ENCODE measurements at regions not wholly inside any gene's neighbourhood (a gene's known extent, or its start where the extent isn't known, plus 50 kb on each side); places are given as distances from the start of the nearest gene placed in this dataset.

DNA sequence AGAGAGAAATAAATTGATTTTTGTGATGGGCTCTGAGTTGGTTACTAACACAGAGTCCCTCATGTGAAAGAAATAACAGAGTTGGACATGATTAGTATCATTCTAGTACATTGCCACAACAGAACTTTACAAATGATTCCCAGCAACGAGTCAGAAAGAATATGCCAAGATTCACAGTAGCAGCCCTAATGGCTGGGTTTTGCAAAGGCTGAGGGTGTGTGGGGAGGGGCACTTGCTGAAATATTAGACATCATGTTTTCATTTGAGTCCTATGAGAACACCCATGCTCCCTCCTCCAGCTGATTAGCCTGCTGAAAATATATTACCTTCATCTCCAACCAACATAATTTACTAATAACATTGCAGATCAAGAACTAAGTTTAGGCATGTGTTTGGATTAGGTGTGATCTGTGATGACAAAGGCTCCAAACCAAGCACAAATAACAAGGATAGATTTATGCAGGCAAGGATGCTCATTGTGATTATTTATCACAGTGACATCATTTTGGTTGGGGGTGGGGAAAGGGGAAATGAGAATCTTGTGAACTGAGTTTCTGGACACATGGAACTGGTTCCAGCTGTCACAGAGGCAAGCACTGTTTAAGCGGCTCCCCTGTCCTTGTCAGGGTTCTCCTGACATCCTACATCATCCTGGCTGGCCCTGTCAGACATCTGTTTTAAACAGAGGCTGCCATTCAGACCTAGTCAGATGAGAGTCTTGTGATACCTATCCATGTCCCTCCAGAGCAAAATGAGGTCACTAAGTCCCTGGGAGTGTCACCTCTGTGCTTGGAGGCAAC, 205.8 kb upstream of the NCKAP5 start:
- no peak for DNase-seq

- no peak for DNase-seq
These were observed 206.4 kb upstream of the NCKAP5 start for GRCh38 chr2:133774654-133775015.

GRCh38 chr2:133776936-133777573, 208.8 kb upstream of the NCKAP5 start:
- no peak for DNase-seq

- DNase-seq: peak; percentile 32
These were observed 209.3 kb upstream of the NCKAP5 start for GRCh38 chr2:133777574-133777960.

DNA sequence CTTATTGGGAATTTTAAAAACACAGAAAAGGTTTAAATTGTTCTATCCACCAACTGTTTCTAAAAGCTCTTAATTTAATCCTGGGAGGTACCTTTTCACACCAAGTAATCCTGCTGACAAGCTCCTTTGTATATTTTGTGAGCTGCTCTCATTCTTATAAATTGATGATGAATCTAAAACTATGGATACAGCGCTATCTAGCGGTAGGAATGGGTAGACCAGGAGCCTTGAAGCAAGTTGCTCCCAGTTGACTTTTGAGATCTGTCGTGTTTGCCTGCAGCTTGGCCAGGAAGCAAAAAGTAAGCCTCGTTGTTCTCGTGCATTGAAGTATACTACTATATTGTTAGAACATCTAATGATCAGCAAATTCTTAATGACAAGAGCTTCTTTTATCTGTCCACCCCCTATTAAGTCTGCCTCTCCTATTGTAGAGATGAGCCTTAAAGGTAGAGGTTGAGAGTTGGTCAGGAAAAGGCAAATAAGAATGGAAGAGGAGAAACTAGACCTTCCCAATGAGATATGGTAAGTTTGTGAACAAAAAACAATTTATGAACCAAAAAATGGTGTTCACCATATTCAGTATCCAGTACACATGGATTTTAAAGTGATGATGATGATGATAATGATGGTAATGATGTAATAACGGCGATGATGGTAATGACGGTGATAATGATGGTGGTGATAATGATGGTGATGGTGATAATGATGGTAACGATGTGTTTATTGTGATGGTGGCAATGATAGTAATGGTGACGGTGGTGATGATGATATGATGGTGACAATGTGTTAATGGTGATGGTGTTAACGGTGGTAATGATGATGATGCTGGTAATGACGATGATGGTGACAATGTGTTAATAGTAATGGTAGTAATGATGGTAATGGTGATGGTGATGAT, 212.1 kb upstream of the NCKAP5 start:
- DNase-seq: peak; percentile 79

DNA sequence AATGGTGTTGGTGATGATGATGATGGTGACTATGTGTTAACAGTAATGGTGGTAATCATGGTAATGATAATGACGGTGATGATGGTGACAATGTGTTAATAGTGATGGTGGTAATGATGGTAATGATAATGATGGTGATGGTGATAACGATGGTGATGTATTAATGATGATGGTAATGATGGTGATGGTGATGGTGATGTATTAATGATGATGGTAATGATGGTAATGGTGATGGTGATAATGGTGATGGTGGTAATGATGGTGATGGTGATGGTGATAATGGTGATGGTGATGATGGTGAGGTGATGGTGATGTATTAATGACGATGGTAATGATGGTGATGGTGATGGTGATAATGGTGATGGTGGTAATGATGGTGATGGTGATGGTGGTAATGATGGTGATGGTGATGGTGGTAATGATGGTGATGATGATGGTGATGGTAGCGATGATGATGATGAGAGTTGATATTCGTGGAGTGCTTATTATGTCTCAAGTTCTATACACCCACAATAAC, 212.8 kb upstream of the NCKAP5 start:
- no peak for DNase-seq

GRCh38 chr2:133787207-133787606, 218.9 kb upstream of the NCKAP5 start:
- peak; percentile 58 for DNase-seq

- no peak for DNase-seq
These were observed 219.4 kb upstream of the NCKAP5 start for GRCh38 chr2:133787651-133788050.

DNA sequence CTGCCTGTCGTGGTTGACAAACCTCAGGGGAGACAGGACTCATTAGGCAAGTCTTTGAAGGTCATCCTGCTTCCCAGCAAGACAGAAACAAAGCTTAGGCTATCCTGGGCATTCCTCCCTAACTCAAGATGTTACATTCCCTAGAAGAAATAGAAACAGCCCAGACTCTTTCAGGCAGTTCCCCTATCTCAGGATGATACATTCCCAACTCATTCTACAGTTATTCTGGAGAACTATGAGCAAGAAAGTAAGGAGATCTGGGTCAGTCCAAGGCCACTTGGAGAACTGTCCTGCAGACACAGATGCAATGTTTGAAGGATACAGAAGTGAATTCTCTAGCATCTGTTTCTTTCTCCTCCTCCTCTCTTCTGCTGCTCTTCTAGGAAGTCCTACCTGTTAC, 220.1 kb upstream of the NCKAP5 start:
- DNase-seq: peak; percentile 15

DNA sequence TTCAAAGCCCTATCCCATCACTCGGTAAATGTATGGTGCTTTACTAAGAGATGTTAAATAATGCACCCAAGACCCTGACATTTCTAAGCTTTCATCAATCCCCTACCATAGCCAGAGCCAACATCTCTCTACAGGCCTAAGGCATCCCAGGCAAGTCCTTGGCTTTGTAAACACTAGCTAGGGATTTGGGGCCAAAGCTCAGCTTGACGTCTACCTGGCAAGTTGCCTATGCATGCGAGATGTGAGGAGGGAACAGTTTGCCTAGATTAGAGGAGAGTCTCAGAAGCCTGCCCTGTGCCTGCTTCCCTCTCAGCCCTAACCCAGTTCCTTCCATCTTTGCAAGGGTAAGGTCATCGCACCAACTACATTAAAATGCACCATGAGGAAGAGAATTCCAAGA, 221.5 kb upstream of the NCKAP5 start:
- DNase-seq: no peak

- DNase-seq: peak; percentile 44
These were observed 222.4 kb upstream of the NCKAP5 start for GRCh38 chr2:133790711-133791110.

DNA sequence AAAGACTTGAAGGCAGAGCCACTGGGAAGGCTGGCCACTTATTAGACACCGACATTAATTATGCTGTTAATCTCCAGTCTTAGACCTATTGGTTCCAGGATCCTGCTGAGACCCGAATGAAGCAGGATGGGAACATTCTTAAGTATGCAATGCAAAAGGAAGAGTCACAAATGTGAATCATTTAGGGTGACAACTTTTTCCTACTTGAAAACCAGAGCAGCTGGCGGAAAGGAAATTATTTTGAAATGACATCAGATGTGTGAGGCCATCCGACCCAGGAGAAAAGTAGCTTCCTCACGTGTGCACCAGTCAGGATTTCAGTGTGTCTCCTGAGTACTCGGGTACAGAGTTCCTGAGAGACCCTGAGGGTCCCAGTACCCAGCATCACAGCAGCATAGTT, 222.9 kb upstream of the NCKAP5 start:
- peak; percentile 71 for DNase-seq

DNA sequence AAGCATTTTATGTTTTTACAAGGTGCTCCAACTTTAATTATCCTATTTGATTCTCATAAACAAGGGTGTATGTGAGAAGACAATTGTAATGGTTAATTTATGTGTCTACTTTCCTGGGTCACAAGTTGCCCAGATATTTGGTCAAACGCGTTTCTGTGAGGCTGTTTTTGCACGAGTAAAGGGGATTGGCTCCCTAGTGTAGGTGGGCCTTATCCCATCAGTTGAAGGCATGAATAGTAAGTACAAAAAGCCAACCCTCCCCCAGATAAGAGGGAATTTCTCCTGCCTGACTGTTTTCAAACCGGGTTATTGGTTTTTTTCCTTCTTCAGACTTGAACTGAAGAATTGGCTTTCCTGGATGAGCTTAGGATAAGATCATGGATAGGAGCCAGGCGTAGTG, 224.0 kb upstream of the NCKAP5 start:
- DNase-seq: no peak

DNA sequence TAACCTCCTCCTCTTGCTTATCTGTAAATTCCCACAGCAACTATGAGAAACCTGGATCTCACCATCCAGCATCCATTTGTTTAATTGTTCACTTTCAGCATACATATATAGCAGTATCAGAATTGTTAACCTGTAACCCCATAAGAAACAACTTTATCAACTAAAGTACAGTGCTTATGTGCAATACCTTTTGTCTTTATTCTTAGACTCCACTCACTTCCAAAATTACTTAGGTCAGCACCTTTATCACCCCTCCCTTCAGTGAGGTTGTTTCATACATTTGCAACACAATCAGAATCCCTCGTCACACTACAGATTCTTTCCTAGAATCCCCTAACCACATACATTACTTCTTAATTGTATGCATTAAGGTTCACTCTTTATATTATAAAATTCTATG, 225.9 kb upstream of the NCKAP5 start:
- DNase-seq: no peak

- DNase-seq: no peak
These were observed 233.7 kb upstream of the NCKAP5 start for GRCh38 chr2:133801946-133802345.

DNA sequence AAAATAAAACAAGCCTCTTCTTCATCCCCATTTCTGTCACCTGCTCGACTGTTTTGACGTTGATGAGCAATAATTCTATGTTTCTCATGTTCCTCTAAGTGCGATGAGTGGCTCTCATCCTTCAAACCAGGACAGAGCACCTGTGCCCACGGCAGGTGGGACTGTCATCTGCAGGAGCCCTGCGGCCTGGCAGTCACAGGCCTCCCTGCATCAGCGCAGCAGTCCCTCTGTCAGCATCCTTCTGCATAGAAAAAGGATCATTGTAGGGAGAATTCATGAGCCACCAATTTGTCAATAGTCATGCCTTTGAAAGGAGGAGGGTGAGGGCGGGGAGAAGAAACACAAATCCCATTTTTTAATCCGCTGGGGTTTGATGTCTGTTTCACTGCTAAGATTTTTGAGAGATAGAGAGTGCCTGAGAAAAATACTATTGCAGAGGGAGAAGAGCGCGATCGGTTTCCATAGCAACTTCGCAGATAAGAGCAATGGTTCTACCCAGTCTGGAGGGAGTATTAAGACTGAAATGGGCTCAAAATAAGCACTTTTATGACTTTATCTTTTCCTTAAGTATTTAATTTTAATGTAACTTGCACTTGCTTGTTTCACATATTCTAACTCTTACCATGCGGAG, 234.3 kb upstream of the NCKAP5 start:
- DNase-seq: no peak

- DNase-seq: no peak
These were observed 238.3 kb upstream of the NCKAP5 start for GRCh38 chr2:133806564-133806963.

- DNase-seq: no peak
These were observed 241.2 kb upstream of the NCKAP5 start for GRCh38 chr2:133809485-133809884.

GRCh38 chr2:133810559-133810958, 242.3 kb upstream of the NCKAP5 start:
- DNase-seq: no peak

DNA sequence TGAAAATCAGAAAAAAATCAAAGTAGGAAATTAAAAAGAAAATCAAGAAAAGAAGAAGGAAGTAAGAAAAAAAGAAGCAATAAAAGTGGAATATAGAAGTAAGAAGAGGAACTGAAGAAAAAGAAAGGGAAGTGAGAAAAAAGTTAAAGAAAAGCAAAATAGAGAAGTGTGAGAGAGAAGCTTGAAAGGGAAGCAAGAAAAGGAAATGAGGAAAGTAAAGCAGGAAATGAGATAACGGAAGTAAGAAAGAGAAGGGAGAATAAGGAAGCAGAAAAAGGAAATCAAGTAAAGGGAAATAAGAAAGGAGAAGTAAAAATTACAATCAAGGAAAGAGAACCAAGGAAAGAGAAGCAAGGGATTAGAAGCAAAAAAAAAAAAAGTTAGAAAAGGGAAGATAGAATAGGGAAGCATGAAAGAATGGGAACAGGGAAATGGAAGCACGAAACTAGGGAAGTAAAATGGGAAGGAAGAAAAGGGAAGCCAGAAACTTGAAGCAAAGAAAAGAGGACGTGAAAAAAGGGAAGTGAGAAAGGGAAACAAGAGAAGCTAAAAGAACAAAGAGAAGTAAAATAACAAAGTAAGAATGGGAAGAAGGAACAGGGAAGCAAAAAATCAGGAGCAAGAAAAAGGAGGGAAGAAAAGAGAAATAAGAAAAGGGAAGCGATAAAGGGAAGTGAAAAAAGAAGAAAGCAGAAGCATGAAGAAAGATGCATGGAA, 243.3 kb upstream of the NCKAP5 start:
- no peak for DNase-seq

DNA sequence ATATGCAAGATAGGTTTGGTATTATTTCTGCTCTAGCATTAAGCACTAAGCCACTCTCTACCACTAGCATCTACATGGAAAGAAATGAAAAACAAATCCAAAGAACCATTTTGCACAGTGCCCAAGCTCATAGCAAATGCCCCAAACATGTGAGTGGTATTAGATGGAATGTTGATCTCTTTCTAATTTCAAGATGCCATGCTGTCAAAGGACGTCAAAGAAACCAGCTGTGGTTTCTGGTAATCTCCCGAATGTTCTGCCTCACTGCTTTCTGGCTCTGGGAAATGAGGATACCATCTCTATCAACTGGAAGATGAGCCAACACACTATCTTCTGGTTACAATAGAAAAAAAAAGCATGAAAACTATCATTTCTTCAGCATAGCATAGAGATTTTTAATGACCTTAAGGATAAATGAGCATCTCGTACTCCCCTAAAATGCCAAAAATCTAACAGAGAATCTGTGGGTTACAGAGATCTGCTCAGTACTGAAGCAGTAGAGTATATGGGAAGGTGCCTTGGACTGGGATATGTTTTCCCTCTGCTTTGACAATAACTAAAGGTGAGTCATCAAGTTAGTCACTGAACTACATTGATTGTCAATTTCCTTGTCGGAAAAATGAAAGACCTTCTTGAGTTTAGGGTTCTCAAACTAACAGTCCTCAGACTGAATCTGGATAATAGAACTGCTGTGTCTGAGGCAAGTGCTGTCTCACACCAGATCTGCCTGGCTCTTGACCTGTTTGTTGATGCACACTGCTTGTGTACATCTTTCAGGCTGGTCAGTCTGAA, 244.8 kb upstream of the NCKAP5 start:
- peak; percentile 18 for DNase-seq

Data from fibroblast of skin of abdomen (primary cell).